Caco-2 (cell line): ENCODE measurements at regions not wholly inside any gene's neighbourhood (a gene's known extent, or its start where the extent isn't known, plus 50 kb on each side); places are given as distances from the start of the nearest gene placed in this dataset.

Experiments
- BruUV-seq: library from RNA; stranded (reverse); fragments of 400-500 nt; replicated peaks from 2 replicates; lab custom pipeline; 2021; lab: Mats Ljungman, UMichigan
- CTCF ChIA-PET: fragments of 300-600 bp; sonication (Branson Sonifier 250); formaldehyde crosslinking; loops from one replicate; lab custom pipeline; 2022; ENCODE audit warnings: antibody characterized with exemption; lab: Charles Lee
- POLR2A ChIA-PET: fragments of 300-600 bp; sonication (Branson Sonifier 250); formaldehyde crosslinking; loops from one replicate; lab custom pipeline; 2022; ENCODE audit warnings: antibody characterized with exemption; lab: Charles Lee
- DNase-seq, 2 experiments: peaks; one replicate each; pipeline versions ENCODE4 v3.0.0 to v3.0.0-alpha.2; 2020 to 2022
- H3K27me3 ChIP-seq: replicated peaks from 2 replicates; pipeline ENCODE4 v1.6.0; 2011; ENCODE audit warnings: low read length; ENCODE audit not compliant: control insufficient read depth, insufficient read depth
- H3K36me3 ChIP-seq: 2 replicates; pipeline ENCODE4 v1.5.1; 2011; ENCODE audit warnings: low read length; ENCODE audit not compliant: control insufficient read depth, insufficient read depth
- H3K4me1 ChIP-seq: fragments of 250-450 bp; sonication (Bioruptor Pico); 2 replicates; pipeline ENCODE4 v1.5.1; 2020; ENCODE audit warnings: mild to moderate bottlenecking
- H3K4me3 ChIP-seq: 2 replicates; pipeline ENCODE4 v1.5.1; 2011; ENCODE audit warnings: low read depth, mild to moderate bottlenecking, control low read depth, low read length
- H3K9me3 ChIP-seq: fragments of 250-450 bp; sonication (Bioruptor Pico); 2 replicates; pipeline ENCODE4 v1.5.1; 2020; ENCODE audit warnings: mild to moderate bottlenecking, moderate library complexity
- H3K27ac Mint-ChIP-seq: one replicate; pipeline ENCODE4 v1.8.0; 2022; ENCODE audit warnings: mixed read lengths; ENCODE audit not compliant: unreplicated experiment
- H3K27me3 Mint-ChIP-seq: one replicate; pipeline ENCODE4 v1.8.0; 2022; ENCODE audit warnings: mixed read lengths; ENCODE audit not compliant: insufficient read depth, unreplicated experiment
- H3K36me3 Mint-ChIP-seq: one replicate; pipeline ENCODE4 v1.8.0; 2022; ENCODE audit warnings: mild to moderate bottlenecking, mixed read lengths; ENCODE audit not compliant: insufficient read depth, unreplicated experiment
- H3K4me1 Mint-ChIP-seq: one replicate; pipeline ENCODE4 v1.8.0; 2022; ENCODE audit warnings: low read depth, mixed read lengths; ENCODE audit not compliant: unreplicated experiment
- H3K4me3 Mint-ChIP-seq: one replicate; pipeline ENCODE4 v1.8.0; 2022; ENCODE audit warnings: mild to moderate bottlenecking, moderate library complexity, mixed read lengths; ENCODE audit not compliant: unreplicated experiment
- H3K9me3 Mint-ChIP-seq: one replicate; pipeline ENCODE4 v1.8.0; 2022; ENCODE audit warnings: mixed read lengths; ENCODE audit not compliant: unreplicated experiment
- intact Hi-C: fragments of 100-400 bp; cut with micrococcal nuclease; formaldehyde crosslinking; loops from one replicate; pipeline ENCODE4 v1.10.0; 2022; ENCODE audit not compliant: unreplicated experiment
- TF ChIP-seq, protein P1 (sequence below), 2 experiments: fragments of 200-600 bp in 1 of 2; IDR thresholded peaks; 1 replicate in 1 of 2; 2 replicates in 1 of 2; pipeline versions ENCODE4 v1.5.1 to v1.8.0; 2011 to 2022; ENCODE audit warnings: antibody characterized with exemption in 1 of 2, control low read depth in 1 of 2, inconsistent platforms in 1 of 2, low read depth in 1 of 2, low read length in 1 of 2, mild to moderate bottlenecking in 1 of 2, moderate library complexity in 1 of 2; ENCODE audit not compliant: insufficient read depth in 1 of 2, severe bottlenecking in 1 of 2, unreplicated experiment in 1 of 2

DNA sequence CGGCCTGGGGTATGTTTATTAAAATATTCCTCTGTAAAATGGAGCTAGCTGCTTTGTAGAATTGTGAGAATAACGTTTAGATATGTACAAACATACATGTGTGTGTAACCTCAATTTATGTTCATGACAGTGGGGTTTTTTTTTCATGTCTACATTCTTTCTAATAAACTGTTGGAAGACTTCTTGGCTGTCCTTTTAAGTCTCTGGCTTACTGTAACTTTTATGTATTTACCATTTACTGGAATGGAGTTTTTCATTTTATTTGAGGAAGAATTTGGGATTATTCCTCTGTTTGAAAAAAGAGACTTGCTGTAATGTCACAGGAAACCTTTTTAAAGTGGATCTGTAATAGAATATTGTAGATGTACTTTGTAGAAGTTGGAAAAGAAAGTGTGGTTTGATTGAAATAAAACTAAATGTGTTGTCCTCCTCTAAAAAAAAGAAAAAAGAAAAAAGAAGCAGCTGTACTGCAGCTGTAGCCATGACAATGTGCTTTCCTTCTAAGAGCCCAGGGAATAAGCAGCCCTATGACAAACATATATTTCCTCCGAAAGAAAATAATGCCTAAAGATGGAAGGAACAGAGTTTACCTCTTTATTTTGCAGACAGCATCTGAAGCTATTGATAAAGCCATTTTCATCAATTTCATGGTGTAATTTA is 71.2 kb upstream of the FREM1 start:
- Histone ChIP-seq H3K27me3 (no peaks in the 10 kb centered on the region), H3K4me3 (no peak overlapping the region), H3K4me1 (no peaks in the 10 kb centered on the region), H3K9me3 (no peaks in the 10 kb centered on the region), H3K36me3 (no peaks in the 10 kb centered on the region)
- ChIA-PET CTCF (no interaction called here), POLR2A (no interaction called here)
- DNase-seq = no peak
- intact Hi-C loops = no loop called here
- Mint-ChIP-seq H3K4me3 (no peak overlapping the region), H3K27ac (no peak overlapping the region), H3K27me3 (no peaks in the 10 kb centered on the region), H3K36me3 (no peaks in the 10 kb centered on the region), H3K9me3 (no peaks in the 10 kb centered on the region), H3K4me1 (no peaks in the 10 kb centered on the region)
- TF ChIP-seq, protein P1, sequence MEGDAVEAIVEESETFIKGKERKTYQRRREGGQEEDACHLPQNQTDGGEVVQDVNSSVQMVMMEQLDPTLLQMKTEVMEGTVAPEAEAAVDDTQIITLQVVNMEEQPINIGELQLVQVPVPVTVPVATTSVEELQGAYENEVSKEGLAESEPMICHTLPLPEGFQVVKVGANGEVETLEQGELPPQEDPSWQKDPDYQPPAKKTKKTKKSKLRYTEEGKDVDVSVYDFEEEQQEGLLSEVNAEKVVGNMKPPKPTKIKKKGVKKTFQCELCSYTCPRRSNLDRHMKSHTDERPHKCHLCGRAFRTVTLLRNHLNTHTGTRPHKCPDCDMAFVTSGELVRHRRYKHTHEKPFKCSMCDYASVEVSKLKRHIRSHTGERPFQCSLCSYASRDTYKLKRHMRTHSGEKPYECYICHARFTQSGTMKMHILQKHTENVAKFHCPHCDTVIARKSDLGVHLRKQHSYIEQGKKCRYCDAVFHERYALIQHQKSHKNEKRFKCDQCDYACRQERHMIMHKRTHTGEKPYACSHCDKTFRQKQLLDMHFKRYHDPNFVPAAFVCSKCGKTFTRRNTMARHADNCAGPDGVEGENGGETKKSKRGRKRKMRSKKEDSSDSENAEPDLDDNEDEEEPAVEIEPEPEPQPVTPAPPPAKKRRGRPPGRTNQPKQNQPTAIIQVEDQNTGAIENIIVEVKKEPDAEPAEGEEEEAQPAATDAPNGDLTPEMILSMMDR (IDR thresholded peaks at IDR 0.05; ENCODE audit: insufficient read depth in 1 of 2, low read depth in 1 of 2, low read length in 1 of 2, severe bottlenecking in 1 of 2, unreplicated experiment in 1 of 2) = no peak
- BruUV-seq = no TSS peak

DNA sequence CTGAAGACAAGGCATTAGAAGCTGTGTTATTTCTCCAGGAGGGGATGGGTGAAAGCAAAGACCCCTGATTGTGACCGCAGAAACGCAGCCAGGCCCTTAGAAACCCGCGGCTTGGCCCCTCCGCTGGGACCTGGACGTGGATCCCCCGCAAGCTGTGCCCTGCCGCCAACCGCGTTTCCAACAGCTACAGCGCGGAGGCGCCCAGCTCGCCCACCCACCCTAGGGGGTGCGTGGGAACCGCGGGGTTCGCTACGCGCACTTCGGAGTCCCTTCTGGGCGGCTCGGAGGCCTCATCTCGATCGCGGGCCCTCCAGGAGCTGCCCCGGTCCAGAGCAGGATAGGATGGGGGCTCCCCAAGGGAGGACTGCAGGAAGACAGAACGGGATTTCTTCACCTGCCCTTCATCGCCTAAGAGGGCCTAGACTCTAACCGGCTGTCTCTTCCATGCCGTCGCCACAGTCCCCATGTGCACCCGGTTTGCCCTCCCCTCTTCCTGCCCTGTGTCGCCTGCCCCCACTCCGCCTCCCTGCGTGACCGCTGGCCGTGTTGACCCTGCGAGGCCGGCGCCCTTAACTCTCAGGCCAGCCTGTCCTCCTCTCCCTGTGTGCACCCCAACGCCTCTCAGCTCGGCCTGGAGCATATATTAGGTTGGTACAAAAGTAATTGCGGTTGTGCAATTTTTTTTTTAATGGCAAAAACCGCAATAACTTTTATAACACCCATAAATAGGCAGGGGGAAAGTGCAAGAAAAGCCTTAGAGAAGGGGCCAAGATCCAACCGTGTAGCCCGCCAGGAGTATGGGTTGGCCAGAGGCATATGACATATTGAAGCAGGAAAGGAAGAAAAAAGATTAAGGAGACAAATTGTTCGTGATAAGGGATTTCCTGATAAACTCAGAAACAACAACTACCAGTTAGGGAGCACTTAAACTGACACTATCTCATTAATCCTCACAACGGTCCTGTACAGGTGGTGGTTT is 68.1 kb upstream of the FREM1 start:
- Mint-ChIP-seq H3K27ac (no peak overlapping the region), H3K4me1 (no peaks in the 10 kb centered on the region), H3K9me3 (no peaks in the 10 kb centered on the region), H3K36me3 (no peaks in the 10 kb centered on the region), H3K4me3 (no peak overlapping the region), H3K27me3 (no peaks in the 10 kb centered on the region)
- Histone ChIP-seq H3K4me1 (no peaks in the 10 kb centered on the region), H3K36me3 (no peaks in the 10 kb centered on the region), H3K27me3 (no peaks in the 10 kb centered on the region), H3K9me3 (no peaks in the 10 kb centered on the region), H3K4me3 (no peak overlapping the region)
- intact Hi-C loops = no loop called here
- no peak for DNase-seq
- ChIA-PET POLR2A (no interaction called here), CTCF (no interaction called here)
- TF ChIP-seq, protein P1 (IDR thresholded peaks at IDR 0.05; ENCODE audit: insufficient read depth in 1 of 2, low read depth in 1 of 2, low read length in 1 of 2, severe bottlenecking in 1 of 2, unreplicated experiment in 1 of 2) = no peak
- BruUV-seq = no TSS peak

DNA sequence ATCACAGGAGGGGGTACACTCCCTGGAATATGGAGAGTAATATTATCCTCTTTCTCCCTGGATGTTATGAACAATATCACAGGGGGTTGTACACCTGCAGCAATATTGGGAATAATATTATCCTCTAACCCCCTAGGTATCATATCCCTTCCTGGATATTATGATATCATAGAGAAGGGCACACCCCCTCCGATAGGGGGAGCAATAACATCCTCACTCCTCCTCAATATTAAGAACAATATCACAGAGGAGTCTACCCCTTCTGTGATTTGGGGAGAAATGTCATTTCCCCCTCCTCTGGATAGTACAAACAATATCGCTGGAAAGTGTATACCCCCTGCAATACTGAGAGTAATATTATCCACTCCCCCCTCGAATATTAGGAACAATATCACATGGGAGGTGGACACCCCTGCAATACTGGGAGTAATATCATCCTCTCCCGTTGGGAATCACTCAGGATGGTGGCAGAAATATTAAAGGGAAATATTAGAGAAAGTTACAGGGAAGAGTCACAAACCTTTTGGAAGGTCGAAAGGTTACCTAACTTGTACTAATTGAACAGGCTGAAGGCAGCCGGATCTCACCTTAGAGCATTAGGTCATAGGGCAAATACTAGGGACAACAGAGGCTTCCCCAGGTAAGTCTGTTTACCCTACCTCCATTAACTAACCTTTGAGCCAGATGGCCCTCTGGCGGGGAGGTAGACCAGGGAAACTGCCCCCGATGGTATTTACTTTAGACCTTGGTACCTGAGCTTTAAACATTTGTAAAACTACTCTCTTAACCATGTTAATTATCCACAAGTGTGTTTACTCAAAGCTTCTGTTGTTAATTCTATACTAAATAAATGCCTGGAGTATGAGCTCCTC is 57.5 kb upstream of the FREM1 start:
- TF ChIP-seq, protein P1 (IDR thresholded peaks at IDR 0.05; ENCODE audit: insufficient read depth in 1 of 2, low read depth in 1 of 2, low read length in 1 of 2, severe bottlenecking in 1 of 2, unreplicated experiment in 1 of 2) = no peak
- Histone ChIP-seq H3K4me1 (no peaks in the 10 kb centered on the region), H3K36me3 (no peaks in the 10 kb centered on the region), H3K9me3 (no peaks in the 10 kb centered on the region), H3K27me3 (no peaks in the 10 kb centered on the region), H3K4me3 (no peak overlapping the region)
- Mint-ChIP-seq H3K27me3 (no peaks in the 10 kb centered on the region), H3K27ac (no peak overlapping the region), H3K4me3 (no peak overlapping the region), H3K36me3 (no peaks in the 10 kb centered on the region), H3K9me3 (no peaks in the 10 kb centered on the region), H3K4me1 (no peaks in the 10 kb centered on the region)
- peak in 1 of 2 experiments; percentile 2 for DNase-seq
- POLR2A ChIA-PET = no interaction called here
- BruUV-seq = no TSS peak
- intact Hi-C loops = no loop called here
- CTCF ChIA-PET = no interaction called here
